Esophagus muscularis mucosa (tissue), 3 donors: ENCODE measurements at regions not wholly inside any gene's neighbourhood (a gene's known extent, or its start where the extent isn't known, plus 50 kb on each side); places are given as distances from the start of the nearest gene placed in this dataset.

ENCODE experiments used
- POLR2A ChIP-seq: fragments of 450-650 bp; IDR thresholded peaks from one replicate; pipeline ENCODE4 v1.6.1; 2017; ENCODE audit warnings: antibody characterized with exemption, moderate library complexity, mild to moderate bottlenecking, low read depth
- TF ChIP-seq, protein P1 (sequence below), 3 experiments: fragments of 200-600 bp in 2 of 3; fragments of 450-650 bp in 1 of 3; sonication (generic) in 2 of 3; IDR thresholded peaks; one replicate each; pipeline ENCODE4 v1.5.1; 2017 to 2019; ENCODE audit warnings: antibody characterized with exemption in 3 of 3, mild to moderate bottlenecking in 2 of 3, moderate library complexity in 1 of 3

- no peak for TF ChIP-seq POLR2A
- TF ChIP-seq, protein P1, sequence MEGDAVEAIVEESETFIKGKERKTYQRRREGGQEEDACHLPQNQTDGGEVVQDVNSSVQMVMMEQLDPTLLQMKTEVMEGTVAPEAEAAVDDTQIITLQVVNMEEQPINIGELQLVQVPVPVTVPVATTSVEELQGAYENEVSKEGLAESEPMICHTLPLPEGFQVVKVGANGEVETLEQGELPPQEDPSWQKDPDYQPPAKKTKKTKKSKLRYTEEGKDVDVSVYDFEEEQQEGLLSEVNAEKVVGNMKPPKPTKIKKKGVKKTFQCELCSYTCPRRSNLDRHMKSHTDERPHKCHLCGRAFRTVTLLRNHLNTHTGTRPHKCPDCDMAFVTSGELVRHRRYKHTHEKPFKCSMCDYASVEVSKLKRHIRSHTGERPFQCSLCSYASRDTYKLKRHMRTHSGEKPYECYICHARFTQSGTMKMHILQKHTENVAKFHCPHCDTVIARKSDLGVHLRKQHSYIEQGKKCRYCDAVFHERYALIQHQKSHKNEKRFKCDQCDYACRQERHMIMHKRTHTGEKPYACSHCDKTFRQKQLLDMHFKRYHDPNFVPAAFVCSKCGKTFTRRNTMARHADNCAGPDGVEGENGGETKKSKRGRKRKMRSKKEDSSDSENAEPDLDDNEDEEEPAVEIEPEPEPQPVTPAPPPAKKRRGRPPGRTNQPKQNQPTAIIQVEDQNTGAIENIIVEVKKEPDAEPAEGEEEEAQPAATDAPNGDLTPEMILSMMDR (IDR thresholded peaks at IDR 0.05): no peak
These were observed 60.7 kb upstream of the PITX2 start for GRCh38 chr4:110683601-110684000.
